ENCODE measurements at regions not wholly inside any gene's neighbourhood (a gene's known extent, or its start where the extent isn't known, plus 50 kb on each side); places are given as distances from the start of the nearest gene placed in this dataset.

DNA sequence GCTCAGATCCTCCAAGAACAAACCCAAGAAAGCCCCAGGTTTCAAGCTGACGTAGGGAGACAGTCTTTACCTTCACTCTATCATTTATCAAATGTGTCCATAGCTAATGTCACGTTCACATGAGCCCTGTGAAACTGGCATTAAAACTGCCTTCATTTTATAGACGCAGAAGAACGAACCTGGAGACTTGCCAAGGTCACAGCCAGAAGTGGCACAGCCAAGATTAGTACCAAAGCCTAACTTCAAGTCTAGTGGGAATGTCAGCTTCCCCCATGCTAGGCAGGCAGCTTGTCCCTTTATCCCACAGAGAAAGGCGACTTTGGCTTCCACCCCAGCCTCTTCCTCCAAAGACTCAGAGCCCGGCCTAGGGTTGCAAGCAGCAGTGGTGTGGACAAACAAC is 517.2 kb downstream of the SHQ1 start:
- no peak for TF ChIP-seq POLR2AphosphoS5 (IDR thresholded peaks at IDR 0.05; ENCODE audit: insufficient read depth in 1 of 2, low read depth in 1 of 2)
- TF ChIP-seq, protein P1, sequence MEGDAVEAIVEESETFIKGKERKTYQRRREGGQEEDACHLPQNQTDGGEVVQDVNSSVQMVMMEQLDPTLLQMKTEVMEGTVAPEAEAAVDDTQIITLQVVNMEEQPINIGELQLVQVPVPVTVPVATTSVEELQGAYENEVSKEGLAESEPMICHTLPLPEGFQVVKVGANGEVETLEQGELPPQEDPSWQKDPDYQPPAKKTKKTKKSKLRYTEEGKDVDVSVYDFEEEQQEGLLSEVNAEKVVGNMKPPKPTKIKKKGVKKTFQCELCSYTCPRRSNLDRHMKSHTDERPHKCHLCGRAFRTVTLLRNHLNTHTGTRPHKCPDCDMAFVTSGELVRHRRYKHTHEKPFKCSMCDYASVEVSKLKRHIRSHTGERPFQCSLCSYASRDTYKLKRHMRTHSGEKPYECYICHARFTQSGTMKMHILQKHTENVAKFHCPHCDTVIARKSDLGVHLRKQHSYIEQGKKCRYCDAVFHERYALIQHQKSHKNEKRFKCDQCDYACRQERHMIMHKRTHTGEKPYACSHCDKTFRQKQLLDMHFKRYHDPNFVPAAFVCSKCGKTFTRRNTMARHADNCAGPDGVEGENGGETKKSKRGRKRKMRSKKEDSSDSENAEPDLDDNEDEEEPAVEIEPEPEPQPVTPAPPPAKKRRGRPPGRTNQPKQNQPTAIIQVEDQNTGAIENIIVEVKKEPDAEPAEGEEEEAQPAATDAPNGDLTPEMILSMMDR (IDR thresholded peaks at IDR 0.05) = no peak

Measured in vagina (tissue), 2 donors.